HCT116 (cell line): ENCODE measurements at regions not wholly inside any gene's neighbourhood (a gene's known extent, or its start where the extent isn't known, plus 50 kb on each side); places are given as distances from the start of the nearest gene placed in this dataset.

ENCODE experiments used
- ATAC-seq: fragments of 200-7000 bp; cut with Tn5 transposase; 2 replicates; pipeline ENCODE4 v1.9.1; 2020; ENCODE audit warnings: mild to moderate bottlenecking, moderate library complexity
- BruUV-seq: library from RNA; stranded (reverse); fragments of 400-500 nt; replicated peaks from 2 replicates; lab custom pipeline; 2021; lab: Mats Ljungman, UMichigan
- CTCF ChIA-PET: fragments of 300-600 bp; sonication (Branson Sonifier 250); formaldehyde crosslinking; loops from one replicate; lab custom pipeline; 2021; ENCODE audit warnings: antibody characterized with exemption; lab: Charles Lee
- POLR2A ChIA-PET: fragments of 300-600, 350-600 bp; sonication (Branson Sonifier 250); formaldehyde crosslinking; loops from one replicate; lab custom pipeline; 2021; ENCODE audit warnings: antibody characterized with exemption; lab: Charles Lee
- RAD21 ChIA-PET, 2 experiments: fragments of 300-600 bp; sonication (Branson Sonifier 250); formaldehyde crosslinking; loops; one replicate each; lab custom pipeline; 2023; ENCODE audit warnings: low total read pairs in 2 of 2; ENCODE audit not compliant: uncharacterized antibody in 2 of 2, unreplicated experiment in 2 of 2, low non-redundant PET in 1 of 2; lab: Charles Lee
- DNase-seq: peaks from one replicate; pipeline ENCODE4 v3.0.0-alpha.2; 2010; ENCODE audit warnings: low read depth, low spot score
- H2AFZ ChIP-seq: fragments of 200-600 bp; shearing (Covaris generic), sonication (generic); 2 replicates; pipeline ENCODE4 v1.6.1; 2017; ENCODE audit warnings: low read depth, mixed run types, mixed read lengths, antibody characterized with exemption, low read length; ENCODE audit not compliant: poor library complexity, severe bottlenecking
- H3K27ac ChIP-seq: 2 replicates; pipeline ENCODE4 v1.5.1; 2012; ENCODE audit warnings: low read depth, low read length
- H3K27me3 ChIP-seq: fragments of 200-600 bp; sonication (generic); 2 replicates; pipeline ENCODE4 v1.6.1; 2016; ENCODE audit warnings: mixed run types, low read length, mixed read lengths; ENCODE audit not compliant: insufficient read depth
- H3K36me3 ChIP-seq, 2 experiments: fragments of 200-500 bp in 1 of 2; fragments of 200-600 bp in 1 of 2; sonication (Bioruptor generic) in 1 of 2; sonication (generic) in 1 of 2; 2 replicates each; pipeline versions ENCODE4 v1.5.1 to v1.6.1; 2014 to 2016; ENCODE audit warnings: low read length in 2 of 2, inconsistent platforms in 1 of 2, mixed read lengths in 1 of 2, mixed run types in 1 of 2; ENCODE audit not compliant: insufficient read depth in 2 of 2, control insufficient read depth in 1 of 2
- H3K4me1 ChIP-seq, 2 experiments: fragments of 200-600 bp in 1 of 2; sonication (generic) in 1 of 2; 2 replicates each; pipeline versions ENCODE4 v1.5.1 to v1.6.1; 2012 to 2017; ENCODE audit warnings: low read length in 2 of 2, inconsistent platforms in 1 of 2, mild to moderate bottlenecking in 1 of 2, mixed read lengths in 1 of 2, mixed run types in 1 of 2, moderate library complexity in 1 of 2; ENCODE audit not compliant: insufficient read depth in 2 of 2, control insufficient read depth in 1 of 2
- H3K4me2 ChIP-seq: fragments of 200-600 bp; sonication (generic); 2 replicates; pipeline ENCODE4 v1.6.1; 2017; ENCODE audit warnings: mixed run types, low read length, mixed read lengths
- H3K4me3 ChIP-seq, 2 experiments: fragments of 200-600 bp in 1 of 2; sonication (generic) in 1 of 2; replicated peaks in 1 of 2; 2 replicates each; pipeline ENCODE4 v1.5.1; 2011 to 2016; ENCODE audit warnings: low read length in 2 of 2, control low read depth in 1 of 2, low read depth in 1 of 2, mild to moderate bottlenecking in 1 of 2, mixed read lengths in 1 of 2, mixed run types in 1 of 2
- H3K79me2 ChIP-seq: fragments of 200-600 bp; sonication (generic); 2 replicates; pipeline ENCODE4 v1.6.1; 2017; ENCODE audit warnings: mild to moderate bottlenecking, mixed run types, low read length, moderate library complexity, mixed read lengths; ENCODE audit not compliant: insufficient read depth
- H3K9ac ChIP-seq: fragments of 200-600 bp; sonication (generic); 2 replicates; pipeline ENCODE4 v1.6.1; 2016; ENCODE audit warnings: low read length, mixed read lengths
- H3K9me2 ChIP-seq: fragments of 200-600 bp; sonication (generic), shearing (Covaris generic); 2 replicates; pipeline ENCODE4 v1.6.1; 2017; ENCODE audit warnings: mixed run types, mild to moderate bottlenecking, moderate library complexity; ENCODE audit not compliant: insufficient read depth
- H3K9me3 ChIP-seq, 2 experiments: fragments of 200-500 bp in 1 of 2; fragments of 200-600 bp in 1 of 2; sonication (Bioruptor generic) in 1 of 2; sonication (generic) in 1 of 2; 2 replicates each; pipeline ENCODE4 v1.6.1; 2014 to 2017; ENCODE audit warnings: low read length in 2 of 2, mixed read lengths in 2 of 2, inconsistent platforms in 1 of 2, low read depth in 1 of 2, mild to moderate bottlenecking in 1 of 2, mixed run types in 1 of 2, moderate library complexity in 1 of 2; ENCODE audit not compliant: control insufficient read depth in 1 of 2, insufficient read depth in 1 of 2
- H4K20me1 ChIP-seq: fragments of 200-600 bp; sonication (generic), shearing (Covaris generic); 2 replicates; pipeline ENCODE4 v1.6.1; 2017; ENCODE audit warnings: mixed run types, mild to moderate bottlenecking, moderate library complexity; ENCODE audit not compliant: insufficient read depth
- CEBPB ChIP-seq: IDR thresholded peaks from 2 replicates; pipeline ENCODE4 v1.6.1; 2012; ENCODE audit warnings: low read depth
- EGR1 ChIP-seq: IDR thresholded peaks from 2 replicates; pipeline ENCODE4 v1.6.1; 2012; ENCODE audit warnings: low read depth
- ELF1 ChIP-seq: IDR thresholded peaks from 2 replicates; pipeline ENCODE4 v1.6.1; 2012; ENCODE audit warnings: low read depth, borderline replicate concordance
- EZH2phosphoT487 ChIP-seq: fragments of 200-600 bp; IDR thresholded peaks from 2 replicates; pipeline ENCODE4 v1.6.1; 2018; ENCODE audit warnings: antibody characterized with exemption, borderline replicate concordance
- JUND ChIP-seq: IDR thresholded peaks from 2 replicates; pipeline ENCODE4 v1.6.1; 2012
- POLR2AphosphoS5 ChIP-seq: IDR thresholded peaks from 2 replicates; pipeline ENCODE4 v1.6.1; 2011; ENCODE audit warnings: mild to moderate bottlenecking, low read depth, low read length, moderate library complexity
- RAD21 ChIP-seq: IDR thresholded peaks from 2 replicates; pipeline ENCODE4 v1.6.1; 2012; ENCODE audit warnings: low read depth, mild to moderate bottlenecking
- SRF ChIP-seq: IDR thresholded peaks from 2 replicates; pipeline ENCODE4 v1.6.1; 2012; ENCODE audit warnings: low read depth
- TCF7L2 ChIP-seq: IDR thresholded peaks from 2 replicates; pipeline ENCODE4 v1.7.0; 2011; ENCODE audit warnings: borderline replicate concordance, inconsistent platforms; ENCODE audit not compliant: insufficient read depth, insufficient read length; ENCODE audit errors: extremely low read depth
- YY1 ChIP-seq: IDR thresholded peaks from 2 replicates; pipeline ENCODE4 v1.6.1; 2011; ENCODE audit warnings: low read length, low read depth, moderate library complexity, mild to moderate bottlenecking; ENCODE audit not compliant: insufficient replicate concordance; ENCODE audit errors: extremely low read depth
- ZNF274 ChIP-seq: fragments of 200-500 bp; sonication (Bioruptor generic); IDR thresholded peaks from 2 replicates; pipeline ENCODE4 v1.6.1; 2014; ENCODE audit warnings: mild to moderate bottlenecking, low read depth, low read length, inconsistent platforms
- intact Hi-C: fragments of 100-400 bp; cut with micrococcal nuclease; formaldehyde crosslinking; loops from 2 replicates; pipeline ENCODE4 v1.10.0; 2022
- TF ChIP-seq, protein P1 (sequence below): IDR thresholded peaks from 2 replicates; pipeline ENCODE4 v1.6.1; 2012; ENCODE audit warnings: low read depth
- TF ChIP-seq, protein P2 (sequence below): IDR thresholded peaks from 2 replicates; pipeline ENCODE4 v1.6.1; 2011; ENCODE audit warnings: mild to moderate bottlenecking, low read length, moderate library complexity; ENCODE audit not compliant: insufficient replicate concordance; ENCODE audit errors: extremely low read depth
- TF ChIP-seq, protein P3 (sequence below): IDR thresholded peaks from 2 replicates; pipeline ENCODE4 v1.6.1; 2012

DNA sequence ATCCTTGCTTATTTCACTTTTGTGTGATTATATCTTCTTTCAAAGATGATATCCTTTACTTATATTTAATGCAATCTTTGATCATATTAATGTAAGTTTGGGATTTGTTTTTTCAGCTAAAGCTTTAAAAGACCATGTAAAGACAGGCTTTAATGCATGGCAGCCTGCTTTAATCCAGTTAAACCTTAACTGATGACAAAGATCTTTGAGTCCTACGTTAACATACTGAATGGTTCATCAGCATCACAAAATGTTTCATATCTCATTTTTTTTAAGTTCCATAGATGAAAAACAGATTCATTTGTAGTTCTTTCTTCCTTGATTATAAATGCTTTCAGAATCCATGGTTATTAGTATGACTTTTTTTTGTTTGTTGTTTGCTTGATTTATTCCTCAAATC is 1102.8 kb downstream of the FSTL5 start:
- Histone ChIP-seq H3K9me3 (no peaks in the 10 kb centered on the region), H3K9me2 (0 out of 2 replicates have a peak, but pooled peaks cover 5% of the 10 kb centered on the region), H3K4me3 (no peak overlapping the region), H3K4me2 (no peak overlapping the region), H2AFZ (no peak overlapping the region), H3K9ac (no peak overlapping the region), H3K36me3 (no peaks in the 10 kb centered on the region), H3K27ac (no peak overlapping the region), H3K27me3 (no peaks in the 10 kb centered on the region), H4K20me1 (no peaks in the 10 kb centered on the region), H3K79me2 (no peaks in the 10 kb centered on the region), H3K4me1 (no peaks in the 10 kb centered on the region)
- ChIA-PET POLR2A (no interaction called here), RAD21 (no interaction called here), CTCF (no interaction called here)
- intact Hi-C loops, result no loop called here
- TF ChIP-seq YY1 (no peak), SRF (no peak), ZNF274 (no peak), TCF7L2 (no peak), EGR1 (no peak), JUND (no peak), ELF1 (no peak), POLR2AphosphoS5 (no peak), RAD21 (no peak), EZH2phosphoT487 (no peak), CEBPB (no peak)
- TF ChIP-seq, protein P1, sequence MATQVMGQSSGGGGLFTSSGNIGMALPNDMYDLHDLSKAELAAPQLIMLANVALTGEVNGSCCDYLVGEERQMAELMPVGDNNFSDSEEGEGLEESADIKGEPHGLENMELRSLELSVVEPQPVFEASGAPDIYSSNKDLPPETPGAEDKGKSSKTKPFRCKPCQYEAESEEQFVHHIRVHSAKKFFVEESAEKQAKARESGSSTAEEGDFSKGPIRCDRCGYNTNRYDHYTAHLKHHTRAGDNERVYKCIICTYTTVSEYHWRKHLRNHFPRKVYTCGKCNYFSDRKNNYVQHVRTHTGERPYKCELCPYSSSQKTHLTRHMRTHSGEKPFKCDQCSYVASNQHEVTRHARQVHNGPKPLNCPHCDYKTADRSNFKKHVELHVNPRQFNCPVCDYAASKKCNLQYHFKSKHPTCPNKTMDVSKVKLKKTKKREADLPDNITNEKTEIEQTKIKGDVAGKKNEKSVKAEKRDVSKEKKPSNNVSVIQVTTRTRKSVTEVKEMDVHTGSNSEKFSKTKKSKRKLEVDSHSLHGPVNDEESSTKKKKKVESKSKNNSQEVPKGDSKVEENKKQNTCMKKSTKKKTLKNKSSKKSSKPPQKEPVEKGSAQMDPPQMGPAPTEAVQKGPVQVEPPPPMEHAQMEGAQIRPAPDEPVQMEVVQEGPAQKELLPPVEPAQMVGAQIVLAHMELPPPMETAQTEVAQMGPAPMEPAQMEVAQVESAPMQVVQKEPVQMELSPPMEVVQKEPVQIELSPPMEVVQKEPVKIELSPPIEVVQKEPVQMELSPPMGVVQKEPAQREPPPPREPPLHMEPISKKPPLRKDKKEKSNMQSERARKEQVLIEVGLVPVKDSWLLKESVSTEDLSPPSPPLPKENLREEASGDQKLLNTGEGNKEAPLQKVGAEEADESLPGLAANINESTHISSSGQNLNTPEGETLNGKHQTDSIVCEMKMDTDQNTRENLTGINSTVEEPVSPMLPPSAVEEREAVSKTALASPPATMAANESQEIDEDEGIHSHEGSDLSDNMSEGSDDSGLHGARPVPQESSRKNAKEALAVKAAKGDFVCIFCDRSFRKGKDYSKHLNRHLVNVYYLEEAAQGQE, result no peak
- TF ChIP-seq, protein P2, sequence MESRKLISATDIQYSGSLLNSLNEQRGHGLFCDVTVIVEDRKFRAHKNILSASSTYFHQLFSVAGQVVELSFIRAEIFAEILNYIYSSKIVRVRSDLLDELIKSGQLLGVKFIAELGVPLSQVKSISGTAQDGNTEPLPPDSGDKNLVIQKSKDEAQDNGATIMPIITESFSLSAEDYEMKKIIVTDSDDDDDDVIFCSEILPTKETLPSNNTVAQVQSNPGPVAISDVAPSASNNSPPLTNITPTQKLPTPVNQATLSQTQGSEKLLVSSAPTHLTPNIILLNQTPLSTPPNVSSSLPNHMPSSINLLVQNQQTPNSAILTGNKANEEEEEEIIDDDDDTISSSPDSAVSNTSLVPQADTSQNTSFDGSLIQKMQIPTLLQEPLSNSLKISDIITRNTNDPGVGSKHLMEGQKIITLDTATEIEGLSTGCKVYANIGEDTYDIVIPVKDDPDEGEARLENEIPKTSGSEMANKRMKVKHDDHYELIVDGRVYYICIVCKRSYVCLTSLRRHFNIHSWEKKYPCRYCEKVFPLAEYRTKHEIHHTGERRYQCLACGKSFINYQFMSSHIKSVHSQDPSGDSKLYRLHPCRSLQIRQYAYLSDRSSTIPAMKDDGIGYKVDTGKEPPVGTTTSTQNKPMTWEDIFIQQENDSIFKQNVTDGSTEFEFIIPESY, result no peak
- TF ChIP-seq, protein P3, sequence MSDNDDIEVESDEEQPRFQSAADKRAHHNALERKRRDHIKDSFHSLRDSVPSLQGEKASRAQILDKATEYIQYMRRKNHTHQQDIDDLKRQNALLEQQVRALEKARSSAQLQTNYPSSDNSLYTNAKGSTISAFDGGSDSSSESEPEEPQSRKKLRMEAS, result no peak
- no peak for ATAC-seq
- no TSS peak for BruUV-seq
- no peak for DNase-seq
